HepG2 (cell line): ENCODE measurements at regions not wholly inside any gene's neighbourhood (a gene's known extent, or its start where the extent isn't known, plus 50 kb on each side); places are given as distances from the start of the nearest gene placed in this dataset.

Source experiments
- HCFC1 ChIP-seq: fragments of 150-350 bp; IDR thresholded peaks from 2 replicates; pipeline ENCODE4 v1.6.1; 2014; ENCODE audit warnings: low read depth, low read length
- MAZ ChIP-seq, 2 experiments: sonication (generic) in 1 of 2; formaldehyde crosslinking in 1 of 2; IDR thresholded peaks; 2 replicates each; pipeline versions ENCODE4 v1.5.0 to v1.6.1; 2012 to 2020; ENCODE audit warnings: low read depth in 2 of 2, mild to moderate bottlenecking in 2 of 2, borderline replicate concordance in 1 of 2, improper control_type of control experiment in 1 of 2, low read length in 1 of 2, missing genetic modification reagents in 1 of 2, moderate library complexity in 1 of 2
- POLR2AphosphoS5 ChIP-seq: IDR thresholded peaks from 2 replicates; pipeline ENCODE4 v1.6.1; 2012; ENCODE audit warnings: low read depth, low read length
- ZFX ChIP-seq: sonication (generic); formaldehyde crosslinking; IDR thresholded peaks from 2 replicates; pipeline ENCODE4 v1.4.0; 2020; ENCODE audit warnings: mild to moderate bottlenecking, low read depth, missing genetic modification reagents, moderate library complexity
- ZNF451 ChIP-seq: sonication (generic); formaldehyde crosslinking; IDR thresholded peaks from 2 replicates; pipeline ENCODE4 v1.5.0; 2020; ENCODE audit warnings: mild to moderate bottlenecking, missing genetic modification reagents

GRCh38 chr11:95505927-95506426 lies 275.0 kb upstream of the SESN3 start:
- TF ChIP-seq ZFX = no peak
- TF ChIP-seq ZNF451 (CRISPR knock-in tag) = no peak
- no peak for TF ChIP-seq MAZ (IDR thresholded peaks at IDR 0.05; ENCODE audit: borderline replicate concordance, low read depth, low read length)
- TF ChIP-seq MAZ (CRISPR knock-in tag; IDR thresholded peaks at IDR 0.05; ENCODE audit: low read depth) = no peak
- TF ChIP-seq HCFC1 = no peak
- no peak for TF ChIP-seq POLR2AphosphoS5
